GM12875 (cell line): ENCODE measurements at regions not wholly inside any gene's neighbourhood (a gene's known extent, or its start where the extent isn't known, plus 50 kb on each side); places are given as distances from the start of the nearest gene placed in this dataset.
"Not testable (repeated sequence)": the region's sequence is repeated elsewhere in the genome, so short reads cannot be mapped to it uniquely, and the experiment has no call there.

Source experiments
- H3K4me3 ChIP-seq: one replicate; pipeline ENCODE4 v1.5.1; 2011; ENCODE audit warnings: low read depth, low read length, control low read depth
- TF ChIP-seq, protein P1 (sequence below): IDR thresholded peaks from 2 replicates; pipeline ENCODE4 v1.5.1; 2011; ENCODE audit warnings: low read depth, mild to moderate bottlenecking, control low read depth, inconsistent platforms, low read length, moderate library complexity, borderline replicate concordance; ENCODE audit not compliant: insufficient read depth

DNA sequence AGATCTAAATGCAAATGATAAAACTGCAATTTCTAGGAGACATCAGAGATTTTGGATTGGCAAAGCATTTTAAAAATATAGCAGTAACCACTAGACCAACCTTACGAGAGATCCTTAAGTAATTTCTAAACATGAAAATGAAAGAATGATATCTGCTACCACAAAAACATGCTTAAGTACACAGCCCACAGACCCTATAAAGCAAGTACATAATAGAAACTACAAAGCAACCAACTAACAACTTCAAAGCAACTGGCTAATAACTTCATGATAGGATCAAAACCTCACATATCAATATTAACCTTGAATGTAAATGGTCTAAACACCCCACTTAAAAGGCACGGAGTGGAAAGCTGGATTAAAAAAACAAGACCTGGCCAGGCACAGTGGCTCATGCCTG lies 209.9 kb upstream of the SOX14 start:
- TF ChIP-seq, protein P1, sequence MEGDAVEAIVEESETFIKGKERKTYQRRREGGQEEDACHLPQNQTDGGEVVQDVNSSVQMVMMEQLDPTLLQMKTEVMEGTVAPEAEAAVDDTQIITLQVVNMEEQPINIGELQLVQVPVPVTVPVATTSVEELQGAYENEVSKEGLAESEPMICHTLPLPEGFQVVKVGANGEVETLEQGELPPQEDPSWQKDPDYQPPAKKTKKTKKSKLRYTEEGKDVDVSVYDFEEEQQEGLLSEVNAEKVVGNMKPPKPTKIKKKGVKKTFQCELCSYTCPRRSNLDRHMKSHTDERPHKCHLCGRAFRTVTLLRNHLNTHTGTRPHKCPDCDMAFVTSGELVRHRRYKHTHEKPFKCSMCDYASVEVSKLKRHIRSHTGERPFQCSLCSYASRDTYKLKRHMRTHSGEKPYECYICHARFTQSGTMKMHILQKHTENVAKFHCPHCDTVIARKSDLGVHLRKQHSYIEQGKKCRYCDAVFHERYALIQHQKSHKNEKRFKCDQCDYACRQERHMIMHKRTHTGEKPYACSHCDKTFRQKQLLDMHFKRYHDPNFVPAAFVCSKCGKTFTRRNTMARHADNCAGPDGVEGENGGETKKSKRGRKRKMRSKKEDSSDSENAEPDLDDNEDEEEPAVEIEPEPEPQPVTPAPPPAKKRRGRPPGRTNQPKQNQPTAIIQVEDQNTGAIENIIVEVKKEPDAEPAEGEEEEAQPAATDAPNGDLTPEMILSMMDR = no peak
- H3K4me3 ChIP-seq = no peak overlapping the region

DNA sequence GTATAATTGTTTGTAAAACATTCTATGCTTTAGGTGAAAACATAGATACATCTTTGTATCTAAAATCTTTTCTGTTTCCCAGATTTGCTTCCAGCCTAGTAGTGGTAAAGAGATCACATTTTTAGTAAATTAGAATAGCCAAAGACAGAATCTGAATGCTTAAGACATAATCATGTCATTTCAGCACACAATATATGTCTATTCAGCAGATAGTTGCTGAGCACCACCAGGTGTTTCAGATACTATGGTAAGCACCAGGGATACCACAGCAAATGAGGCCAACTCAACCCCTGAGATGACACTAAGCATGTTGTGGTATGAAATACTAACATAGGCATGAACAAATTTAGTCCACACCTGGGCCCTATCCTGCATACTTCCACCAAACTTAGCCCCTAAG lies 195.2 kb upstream of the SOX14 start:
- TF ChIP-seq, protein P1 = no peak
- H3K4me3 ChIP-seq = no peak overlapping the region

- no peak overlapping the region for H3K4me3 ChIP-seq
- TF ChIP-seq, protein P1 = no peak
Observed at GRCh38 chr3:137572931-137573330, 191.2 kb upstream of the SOX14 start.

GRCh38 chr3:137582484-137582883 lies 181.6 kb upstream of the SOX14 start:
- H3K4me3 ChIP-seq = no peak overlapping the region
- TF ChIP-seq, protein P1 = no peak

DNA sequence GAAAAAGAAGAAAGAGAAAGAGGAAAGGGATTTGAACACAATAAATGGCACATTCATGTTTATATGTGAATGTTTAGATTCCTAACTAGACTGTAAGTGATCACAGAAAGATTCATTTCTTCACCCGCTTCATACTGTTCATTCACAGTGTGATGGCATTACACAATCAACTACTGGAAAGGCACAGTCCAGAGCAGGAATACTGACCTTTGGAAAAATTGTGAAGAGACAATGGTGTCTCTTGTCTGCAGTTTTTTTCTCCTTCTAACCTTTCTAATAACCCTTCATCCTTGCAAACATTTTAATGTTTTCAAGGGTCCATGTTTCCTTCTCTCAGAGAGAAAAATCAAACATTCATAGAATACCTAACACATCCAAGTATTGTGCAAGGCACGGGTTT lies 180.9 kb upstream of the SOX14 start:
- TF ChIP-seq, protein P1 = no peak
- no peak overlapping the region for H3K4me3 ChIP-seq

GRCh38 chr3:137588871-137589270 lies 175.2 kb upstream of the SOX14 start:
- TF ChIP-seq, protein P1 = no peak
- H3K4me3 ChIP-seq = no peak overlapping the region

GRCh38 chr3:137595415-137595814 lies 168.7 kb upstream of the SOX14 start:
- not testable (repeated sequence) for H3K4me3 ChIP-seq

GRCh38 chr3:137610723-137611122 lies 153.4 kb upstream of the SOX14 start:
- TF ChIP-seq, protein P1 = no peak

More at GRCh38 chr3:137610723-137611122, 153.4 kb upstream of the SOX14 start:
- H3K4me3 ChIP-seq = no peak overlapping the region
